GM12878 (cell line): ENCODE measurements at regions not wholly inside any gene's neighbourhood (a gene's known extent, or its start where the extent isn't known, plus 50 kb on each side); places are given as distances from the start of the nearest gene placed in this dataset.

Experiments used
- ATAC-seq: fragments of 200-7000 bp; cut with Tn5 transposase; 3 replicates; pipeline ENCODE4 v1.9.1; 2020; ENCODE audit warnings: mild to moderate bottlenecking, moderate library complexity
- BruUV-seq: library from RNA; stranded (reverse); fragments of 400-500 nt; replicated peaks from 2 replicates; lab custom pipeline; 2021; lab: Mats Ljungman, UMichigan
- CTCF ChIA-PET: fragments of 300-600 bp; sonication (Branson Sonifier 250); formaldehyde crosslinking; extraction: SDS; loops from one replicate; lab custom pipeline; 2021; ENCODE audit warnings: inconsistent platforms; lab: Yijun Ruan, JAX
- POLR2A ChIA-PET: fragments of 350-600 bp; formaldehyde crosslinking; extraction: SDS; loops from one replicate; lab custom pipeline; 2021; ENCODE audit warnings: inconsistent platforms; lab: Charles Lee
- RAD21 ChIA-PET: fragments of 300-600 bp; sonication (Branson Sonifier 250); formaldehyde crosslinking; loops from one replicate; lab custom pipeline; 2023; ENCODE audit warnings: antibody characterized with exemption; ENCODE audit not compliant: unreplicated experiment; lab: Charles Lee
- SMC1A ChIA-PET: fragments of 300-600 bp; sonication (Branson Sonifier 250); formaldehyde crosslinking; loops from one replicate; lab custom pipeline; 2023; ENCODE audit not compliant: unreplicated experiment, uncharacterized antibody; lab: Charles Lee
- DNase-seq: peaks from one replicate; pipeline ENCODE4 v3.0.0-alpha.2; 2011; ENCODE audit warnings: low read depth, low spot score
- FAIRE-seq: peaks from 3 replicates; lab custom pipeline; 2011; peaks lifted over from hg19 to GRCh38; lab: Jason Lieb, UNC
- H2AFZ ChIP-seq: 2 replicates; pipeline ENCODE4 v1.6.0; 2011; ENCODE audit warnings: low read depth, low read length, control low read depth; ENCODE audit not compliant: control insufficient read depth
- H3K27ac ChIP-seq: 2 replicates; pipeline ENCODE4 v1.5.1; 2011; ENCODE audit warnings: control low read depth; ENCODE audit not compliant: control insufficient read depth, insufficient read depth
- H3K27me3 ChIP-seq, 2 experiments: replicated peaks in 1 of 2; 2 replicates each; pipeline versions ENCODE4 v1.6.0 to v1.6.1; 2011; ENCODE audit warnings: low read length in 1 of 2; ENCODE audit not compliant: control insufficient read depth in 2 of 2, insufficient read depth in 2 of 2
- H3K36me3 ChIP-seq, 2 experiments: 2 replicates each; pipeline ENCODE4 v1.5.1; 2011; ENCODE audit warnings: low read length in 1 of 2; ENCODE audit not compliant: control insufficient read depth in 2 of 2, insufficient read depth in 2 of 2
- H3K4me1 ChIP-seq: 2 replicates; pipeline ENCODE4 v1.6.1; 2011; ENCODE audit warnings: mild to moderate bottlenecking, low read length, moderate library complexity, mixed read lengths; ENCODE audit not compliant: control insufficient read depth, insufficient read depth
- H3K4me2 ChIP-seq: 2 replicates; pipeline ENCODE4 v1.6.0; 2011; ENCODE audit warnings: control low read depth; ENCODE audit not compliant: control insufficient read depth, insufficient read depth
- H3K4me3 ChIP-seq: fragments of 200-600 bp; sonication (generic); 2 replicates; pipeline ENCODE4 v1.5.1; 2016
- H3K79me2 ChIP-seq: 2 replicates; pipeline ENCODE4 v1.6.0; 2011; ENCODE audit warnings: low read length; ENCODE audit not compliant: control insufficient read depth, insufficient read depth
- H3K9ac ChIP-seq: 2 replicates; pipeline ENCODE4 v1.8.0; 2011; ENCODE audit warnings: low read length, control low read depth, mixed read lengths; ENCODE audit not compliant: control insufficient read depth, insufficient read depth
- H3K9me3 ChIP-seq: replicated peaks from 3 replicates; pipeline ENCODE4 v1.5.1; 2011; ENCODE audit warnings: mild to moderate bottlenecking, low read length; ENCODE audit not compliant: control insufficient read depth, insufficient read depth
- H4K20me1 ChIP-seq: 2 replicates; pipeline ENCODE4 v1.6.0; 2011; ENCODE audit not compliant: control insufficient read depth, insufficient read depth
- CBFB ChIP-seq: IDR thresholded peaks from 2 replicates; pipeline ENCODE4 v1.6.1; 2016; ENCODE audit warnings: antibody characterized with exemption, low read depth
- CUX1 ChIP-seq: IDR thresholded peaks from 2 replicates; pipeline ENCODE4 v1.6.1; 2012; ENCODE audit warnings: improper control_type of control experiment, low read depth, low read length; ENCODE audit not compliant: insufficient replicate concordance
- EGR1 ChIP-seq, 2 experiments: IDR thresholded peaks; 1 replicate in 1 of 2; 2 replicates in 1 of 2; pipeline ENCODE4 v1.6.1; 2011 to 2012; ENCODE audit warnings: low read depth in 2 of 2, low read length in 2 of 2, borderline replicate concordance in 1 of 2, mild to moderate bottlenecking in 1 of 2, moderate library complexity in 1 of 2
- GATAD2B ChIP-seq: fragments of 450-650 bp; conservative IDR thresholded peaks from 2 replicates; pipeline ENCODE4 v1.6.1; 2017; ENCODE audit warnings: low read depth, mild to moderate bottlenecking, moderate library complexity
- HCFC1 ChIP-seq: fragments of 150-350 bp; IDR thresholded peaks from 2 replicates; pipeline ENCODE4 v1.6.1; 2014; ENCODE audit warnings: low read length
- HDAC2 ChIP-seq: fragments of 200-600 bp; sonication (generic); IDR thresholded peaks from 2 replicates; pipeline ENCODE4 v1.6.1; 2017
- MAX ChIP-seq: IDR thresholded peaks from 2 replicates; pipeline ENCODE4 v1.6.1; 2012; ENCODE audit warnings: low read depth, low read length, improper control_type of control experiment
- MEF2A ChIP-seq: IDR thresholded peaks from 2 replicates; pipeline ENCODE4 v1.6.1; 2011; ENCODE audit warnings: low read depth, mild to moderate bottlenecking, low read length, moderate library complexity; ENCODE audit not compliant: insufficient read depth
- MEF2B ChIP-seq: fragments of 450-650 bp; IDR thresholded peaks from 2 replicates; pipeline ENCODE4 v1.6.1; 2018; ENCODE audit warnings: mild to moderate bottlenecking, moderate library complexity; ENCODE audit not compliant: partially characterized antibody, poor library complexity, severe bottlenecking
- MLLT1 ChIP-seq: fragments of 450-650 bp; IDR thresholded peaks from 2 replicates; pipeline ENCODE4 v1.6.1; 2016; ENCODE audit warnings: mild to moderate bottlenecking
- NR2F1 ChIP-seq: fragments of 450-650 bp; conservative IDR thresholded peaks from 2 replicates; pipeline ENCODE4 v1.6.1; 2017; ENCODE audit warnings: mild to moderate bottlenecking
- RELA ChIP-seq: fragments of 450-650 bp; IDR thresholded peaks from 2 replicates; pipeline ENCODE4 v1.8.0; 2014; ENCODE audit warnings: borderline replicate concordance; ENCODE audit not compliant: partially characterized antibody
- SMARCA5 ChIP-seq: fragments of 450-650 bp; IDR thresholded peaks from 2 replicates; pipeline ENCODE4 v1.6.1; 2017; ENCODE audit warnings: mild to moderate bottlenecking
- SUPT20H ChIP-seq: IDR thresholded peaks from 2 replicates; pipeline ENCODE4 v1.6.1; 2011; ENCODE audit warnings: low read depth, mild to moderate bottlenecking, low read length, moderate library complexity, borderline replicate concordance; ENCODE audit not compliant: control insufficient read depth
- WRNIP1 ChIP-seq: IDR thresholded peaks from 2 replicates; pipeline ENCODE4 v1.6.1; 2011; ENCODE audit warnings: low read depth, low read length, improper control_type of control experiment, borderline replicate concordance
- WGBS: methylation state at CpG from one replicate; pipeline ENCODE4 v1.1.6; 2016; ENCODE audit warnings: low lambda C conversion rate; ENCODE audit not compliant: insufficient replicate concordance, insufficient coverage; ENCODE audit errors: missing lambda C conversion rate; 5-methylcytosine and 5-hydroxymethylcytosine counted together
- in situ Hi-C: fragments of 300-500 bp; cut with MboI; formaldehyde crosslinking; loops from 9 replicates; pipeline ENCODE4 v1.14.3; 2018; ENCODE audit warnings: mixed read lengths
- intact Hi-C: fragments of 100-400 bp; cut with micrococcal nuclease; formaldehyde crosslinking; loops from one replicate; pipeline ENCODE4 v1.14.2; 2022; ENCODE audit not compliant: unreplicated experiment

- ChIA-PET RAD21 (no interaction called here), SMC1A (no interaction called here), CTCF (no interaction called here), POLR2A (no interaction called here)
- no TSS peak for BruUV-seq
- 29% methylated on average over 14 of the region's 14 CpGs for WGBS
- in situ Hi-C loops = no loop called here
- no peak overlapping the region for H3K4me2 ChIP-seq
- no peak overlapping the region for H3K4me3 ChIP-seq
- no peak for DNase-seq
- H3K9ac ChIP-seq = no peak overlapping the region
- no peak for ATAC-seq
- no peak for FAIRE-seq
- H3K36me3 ChIP-seq = no peaks in the 10 kb centered on the region
- peaks cover 3% of the 10 kb centered on the region; the same call in 1 of the 3 replicates for H3K9me3 ChIP-seq
- no peaks in the 10 kb centered on the region for H3K79me2 ChIP-seq
- no peaks in the 10 kb centered on the region for H4K20me1 ChIP-seq
- H3K4me1 ChIP-seq = no peaks in the 10 kb centered on the region
- H3K27me3 ChIP-seq = no peaks in the 10 kb centered on the region
- intact Hi-C loops = no loop called here
- no peak overlapping the region for H2AFZ ChIP-seq
- no peak overlapping the region for H3K27ac ChIP-seq
- TF ChIP-seq EGR1 (IDR thresholded peaks at IDR 0.05; ENCODE audit: borderline replicate concordance in 1 of 2, low read depth in 2 of 2, low read length in 2 of 2) (no peak), CBFB (no peak), MLLT1 (no peak), NR2F1 (no peak), MAX (no peak), WRNIP1 (no peak), SMARCA5 (no peak), MEF2A (no peak), MEF2B (no peak), SUPT20H (no peak), HCFC1 (no peak), HDAC2 (no peak), GATAD2B (no peak), RELA (no peak), CUX1 (no peak)
These were observed 147.3 kb downstream of the DLL1 start for GRCh38 chr6:170143401-170144150.
